Thoracic aorta (tissue), 2 donors: ENCODE measurements at regions not wholly inside any gene's neighbourhood (a gene's known extent, or its start where the extent isn't known, plus 50 kb on each side); places are given as distances from the start of the nearest gene placed in this dataset.

Source experiments
- ATAC-seq: fragments of 150-250 bp; one replicate; pipeline ENCODE4 v1.8.0; 2017; ENCODE audit warnings: low read depth; ENCODE audit not compliant: insufficient number of reproducible peaks, low FRiP score
- DNase-seq: peaks from one replicate; pipeline ENCODE4 v3.0.0-alpha.2; 2020; ENCODE audit warnings: low spot score
- H3K27ac ChIP-seq, 2 donors: fragments of 200-600 bp; sonication (generic); 1 replicate in 1 of 2; 2 replicates in 1 of 2; pipeline ENCODE4 v1.5.1; 2016; ENCODE audit warnings: mild to moderate bottlenecking in 2 of 2, moderate library complexity in 2 of 2
- H3K27me3 ChIP-seq: fragments of 200-600 bp; sonication (generic); replicated peaks from 2 replicates; pipeline ENCODE4 v1.6.0; 2016; ENCODE audit warnings: mild to moderate bottlenecking; ENCODE audit not compliant: insufficient read depth
- H3K36me3 ChIP-seq: fragments of 200-600 bp; sonication (generic); one replicate; pipeline ENCODE4 v1.5.1; 2016
- H3K4me1 ChIP-seq, 2 donors: fragments of 200-600 bp; sonication (generic); 1 replicate in 1 of 2; 2 replicates in 1 of 2; pipeline versions ENCODE4 v1.5.1 to v1.6.0; 2016; ENCODE audit warnings: low read depth in 2 of 2, mild to moderate bottlenecking in 1 of 2; ENCODE audit not compliant: control insufficient read depth in 1 of 2
- H3K4me3 ChIP-seq: fragments of 200-600 bp; sonication (generic); 2 replicates; pipeline ENCODE4 v1.5.1; 2016; ENCODE audit warnings: mild to moderate bottlenecking
- H3K9me3 ChIP-seq: fragments of 200-600 bp; sonication (generic); 2 replicates; pipeline ENCODE4 v1.5.1; 2016
- TF ChIP-seq, protein P1 (sequence below): fragments of 200-600 bp; sonication (generic); IDR thresholded peaks from one replicate; pipeline ENCODE4 v1.5.1; 2019; ENCODE audit warnings: antibody characterized with exemption

DNA sequence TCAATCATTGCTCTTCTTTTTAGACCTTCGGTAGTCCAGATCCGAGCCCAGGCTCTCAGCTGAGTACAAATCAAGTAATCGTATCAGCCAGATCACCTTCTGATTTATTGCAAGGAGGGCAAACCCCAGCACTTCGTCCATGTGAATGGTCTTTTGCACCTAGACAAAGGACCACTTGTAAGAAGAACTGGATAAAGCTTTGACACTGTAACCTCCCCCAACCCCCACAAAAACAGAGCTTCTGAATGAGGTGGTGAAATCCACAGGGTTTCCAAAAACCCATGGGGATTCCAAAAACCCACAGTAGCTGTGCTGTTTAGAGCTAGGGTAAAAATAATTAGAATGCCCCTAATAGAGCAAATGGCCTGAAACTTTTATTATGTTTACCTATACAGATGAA lies 148.8 kb upstream of the ODAD2 start:
- no peak for ATAC-seq
- Histone ChIP-seq H3K27me3 (no peaks in the 10 kb centered on the region), H3K9me3 (no peaks in the 10 kb centered on the region), H3K4me1 (no peaks in the 10 kb centered on the region), H3K36me3 (no peaks in the 10 kb centered on the region), H3K4me3 (no peak overlapping the region), H3K27ac (no peak overlapping the region)
- TF ChIP-seq, protein P1, sequence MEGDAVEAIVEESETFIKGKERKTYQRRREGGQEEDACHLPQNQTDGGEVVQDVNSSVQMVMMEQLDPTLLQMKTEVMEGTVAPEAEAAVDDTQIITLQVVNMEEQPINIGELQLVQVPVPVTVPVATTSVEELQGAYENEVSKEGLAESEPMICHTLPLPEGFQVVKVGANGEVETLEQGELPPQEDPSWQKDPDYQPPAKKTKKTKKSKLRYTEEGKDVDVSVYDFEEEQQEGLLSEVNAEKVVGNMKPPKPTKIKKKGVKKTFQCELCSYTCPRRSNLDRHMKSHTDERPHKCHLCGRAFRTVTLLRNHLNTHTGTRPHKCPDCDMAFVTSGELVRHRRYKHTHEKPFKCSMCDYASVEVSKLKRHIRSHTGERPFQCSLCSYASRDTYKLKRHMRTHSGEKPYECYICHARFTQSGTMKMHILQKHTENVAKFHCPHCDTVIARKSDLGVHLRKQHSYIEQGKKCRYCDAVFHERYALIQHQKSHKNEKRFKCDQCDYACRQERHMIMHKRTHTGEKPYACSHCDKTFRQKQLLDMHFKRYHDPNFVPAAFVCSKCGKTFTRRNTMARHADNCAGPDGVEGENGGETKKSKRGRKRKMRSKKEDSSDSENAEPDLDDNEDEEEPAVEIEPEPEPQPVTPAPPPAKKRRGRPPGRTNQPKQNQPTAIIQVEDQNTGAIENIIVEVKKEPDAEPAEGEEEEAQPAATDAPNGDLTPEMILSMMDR: no peak
- no peak for DNase-seq

DNA sequence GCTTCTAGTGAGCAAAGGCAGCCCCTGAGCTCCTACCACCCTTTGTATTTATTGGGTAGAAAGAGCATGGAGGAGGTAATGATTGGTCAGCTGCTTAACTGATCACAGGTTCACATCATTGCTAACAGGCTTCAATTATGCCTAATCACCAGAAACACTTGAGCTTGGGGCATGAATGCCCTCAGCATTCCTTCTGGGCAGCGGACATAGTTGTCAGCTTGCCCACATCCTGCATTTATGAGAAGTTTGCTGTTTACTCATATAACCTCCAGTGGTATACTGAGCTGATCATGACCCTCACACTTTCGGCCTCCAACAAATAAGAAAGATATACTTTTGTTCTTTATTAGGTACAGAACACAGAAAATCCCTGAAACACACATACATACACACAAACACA lies 140.3 kb upstream of the ODAD2 start:
- ATAC-seq (no peak), DNase-seq (no peak)
- H3K4me1 ChIP-seq: peaks cover 10 to 15% of the 10 kb centered on the region in 2 donors
- H3K27me3 ChIP-seq: no peaks in the 10 kb centered on the region
- H3K9me3 ChIP-seq: peaks cover 12% of the 10 kb centered on the region
- no peak overlapping the region for H3K4me3 ChIP-seq
- H3K27ac ChIP-seq: no peak overlapping the region
- TF ChIP-seq, protein P1: no peak
- no peaks in the 10 kb centered on the region for H3K36me3 ChIP-seq

DNA sequence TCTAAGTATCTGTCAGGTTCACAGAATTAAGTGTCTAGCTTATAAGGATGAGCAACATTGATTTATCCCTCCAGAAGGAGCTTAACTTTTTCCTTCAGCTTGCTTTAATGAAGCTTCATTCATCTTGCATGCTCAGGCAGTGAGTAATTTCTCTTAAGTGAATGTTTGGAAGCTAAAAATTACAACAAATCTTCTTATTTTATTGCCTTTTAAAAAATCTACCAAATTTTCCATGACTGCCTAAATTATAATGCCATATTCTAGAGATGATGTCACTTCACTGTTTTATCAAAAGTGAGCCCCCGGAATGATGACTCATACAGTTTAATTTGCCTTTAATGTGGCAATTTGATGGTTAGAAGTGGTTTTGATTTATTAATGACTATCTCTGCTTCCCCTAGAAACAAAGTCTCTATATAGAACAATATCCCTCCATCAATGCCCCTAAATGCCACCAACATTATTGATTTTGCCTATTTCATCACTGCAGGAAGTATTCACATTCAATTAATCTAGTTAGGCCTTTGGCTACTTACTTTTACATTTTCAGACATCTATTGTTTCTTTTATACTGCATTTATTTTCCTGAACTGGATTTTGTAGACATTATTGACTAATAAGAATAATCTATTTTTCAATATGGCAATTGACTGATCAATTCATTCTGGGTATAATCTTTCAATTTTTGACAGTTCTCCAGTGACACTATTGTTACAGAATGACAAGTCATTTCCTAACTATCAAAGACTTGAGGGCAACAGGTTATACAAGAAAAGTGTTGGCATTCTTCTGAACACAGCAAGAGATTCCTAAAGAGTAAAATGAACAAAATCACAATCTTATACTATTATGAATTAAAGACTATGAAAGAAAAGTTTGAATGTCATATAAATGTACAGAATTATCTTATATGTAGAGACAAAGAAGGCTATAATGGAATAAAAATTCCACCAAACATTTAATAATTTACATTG lies 139.3 kb upstream of the ODAD2 start:
- H3K36me3 ChIP-seq: no peaks in the 10 kb centered on the region
- H3K27ac ChIP-seq: peak overlapping the region in 1 of 2 donors; percentile 37
- H3K9me3 ChIP-seq: peaks cover 12% of the 10 kb centered on the region
- no peaks in the 10 kb centered on the region for H3K27me3 ChIP-seq
- ATAC-seq (no peak), DNase-seq (no peak)
- peaks cover 10 to 15% of the 10 kb centered on the region in 2 donors for H3K4me1 ChIP-seq
- H3K4me3 ChIP-seq: no peak overlapping the region
- TF ChIP-seq, protein P1: no peak

DNA sequence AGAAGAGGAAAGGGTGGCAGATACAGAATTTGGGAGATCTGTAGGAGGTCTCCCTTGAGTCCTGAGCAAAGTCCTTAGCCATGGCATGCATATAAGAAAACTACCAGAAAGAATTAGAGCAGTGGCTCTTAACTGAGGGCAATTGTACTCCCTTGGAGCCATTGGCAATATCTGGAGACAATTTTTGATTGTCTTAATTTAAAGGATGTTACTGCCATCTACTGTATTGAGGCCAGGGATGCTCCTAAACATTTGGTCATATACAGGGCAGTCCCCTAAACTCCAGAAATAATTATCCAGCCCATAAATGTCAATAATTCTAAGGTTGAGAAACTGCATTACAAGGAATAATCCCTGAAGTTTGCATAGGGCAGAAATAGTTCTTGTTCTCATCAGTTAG lies 136.4 kb upstream of the ODAD2 start:
- Histone ChIP-seq H3K4me3 (no peak overlapping the region), H3K27me3 (no peaks in the 10 kb centered on the region), H3K9me3 (peaks cover 12% of the 10 kb centered on the region), H3K36me3 (no peaks in the 10 kb centered on the region), H3K27ac (no peak overlapping the region), H3K4me1 (peaks cover 11 to 15% of the 10 kb centered on the region in 2 donors)
- DNase-seq: no peak
- ATAC-seq: no peak
- TF ChIP-seq, protein P1: no peak

DNA sequence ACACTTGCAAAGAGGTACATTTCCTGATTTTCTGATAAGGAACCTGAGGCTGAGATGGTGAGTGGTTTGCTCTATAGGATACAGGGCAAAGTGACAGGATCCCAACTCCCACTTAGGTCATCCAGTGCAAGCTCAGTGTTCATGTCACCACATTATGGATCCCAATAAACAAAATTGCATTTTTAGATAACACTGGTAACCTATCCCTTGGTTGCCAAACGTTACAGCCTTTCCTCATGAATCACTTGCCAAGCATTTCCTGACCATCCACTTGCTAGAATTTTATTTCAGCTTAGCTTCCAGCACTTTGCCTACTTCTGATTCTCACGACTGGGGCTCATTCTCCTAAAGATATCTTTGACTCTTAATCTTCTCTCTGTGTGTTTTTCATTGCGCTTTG lies 131.4 kb upstream of the ODAD2 start:
- Histone ChIP-seq H3K4me3 (no peak overlapping the region), H3K27me3 (no peaks in the 10 kb centered on the region), H3K4me1 (peaks cover 6 to 14% of the 10 kb centered on the region in 2 donors), H3K36me3 (no peaks in the 10 kb centered on the region), H3K27ac (no peak overlapping the region), H3K9me3 (no peaks in the 10 kb centered on the region)
- TF ChIP-seq, protein P1: no peak
- DNase-seq: no peak
- ATAC-seq: no peak
